Stimulated activated CD8-positive, alpha-beta memory T cell treated with anti-CD3 and anti-CD28 coated beads, Interleukin-7, amount 100 ng/mL, for 24 hours (primary cell): ENCODE measurements at regions not wholly inside any gene's neighbourhood (a gene's known extent, or its start where the extent isn't known, plus 50 kb on each side); places are given as distances from the start of the nearest gene placed in this dataset.

ENCODE experiments used
- DNase-seq: peaks from one replicate; pipeline ENCODE4 v3.0.0-alpha.2; 2020; ENCODE audit warnings: low read depth

GRCh38 chr18:44592639-44593038 is 88.0 kb upstream of the SETBP1 start:
- no peak for DNase-seq

- DNase-seq, result no peak
Measured at GRCh38 chr18:44594799-44595467, 85.8 kb upstream of the SETBP1 start.

GRCh38 chr18:44597797-44598196 is 82.9 kb upstream of the SETBP1 start:
- DNase-seq, result no peak

GRCh38 chr18:44598514-44598913 is 82.2 kb upstream of the SETBP1 start:
- DNase-seq, result no peak

GRCh38 chr18:44599412-44599811 is 81.3 kb upstream of the SETBP1 start:
- no peak for DNase-seq

- no peak for DNase-seq
Measured at GRCh38 chr18:44601447-44601846, 79.2 kb upstream of the SETBP1 start.

GRCh38 chr18:44602380-44602779 is 78.3 kb upstream of the SETBP1 start:
- no peak for DNase-seq

GRCh38 chr18:44602845-44603244 is 77.8 kb upstream of the SETBP1 start:
- no peak for DNase-seq

GRCh38 chr18:44609181-44609941 is 71.3 kb upstream of the SETBP1 start:
- no peak for DNase-seq

- no peak for DNase-seq
Measured at GRCh38 chr18:44620812-44621211, 59.9 kb upstream of the SETBP1 start.

- DNase-seq, result no peak
Measured at GRCh38 chr18:44624052-44624451, 56.6 kb upstream of the SETBP1 start.

GRCh38 chr18:44625386-44625785 is 55.3 kb upstream of the SETBP1 start:
- DNase-seq, result no peak

- no peak for DNase-seq
Measured at GRCh38 chr18:44626236-44626635, 54.5 kb upstream of the SETBP1 start.

GRCh38 chr18:44626807-44627206 is 53.9 kb upstream of the SETBP1 start:
- no peak for DNase-seq

- no peak for DNase-seq
Measured at GRCh38 chr18:44627280-44627679, 53.4 kb upstream of the SETBP1 start.

- DNase-seq, result no peak
Measured at GRCh38 chr18:44629406-44629805, 51.3 kb upstream of the SETBP1 start.

- no peak for DNase-seq
Measured at GRCh38 chr18:44630118-44630517, 50.6 kb upstream of the SETBP1 start.
